Erythroblast (primary cell): ENCODE measurements at regions not wholly inside any gene's neighbourhood (a gene's known extent, or its start where the extent isn't known, plus 50 kb on each side); places are given as distances from the start of the nearest gene placed in this dataset.

Experiments used
- GATA1 ChIP-seq: IDR thresholded peaks from 2 replicates; pipeline ENCODE4 v1.6.1; 2011; ENCODE audit warnings: low read depth, mild to moderate bottlenecking, control low read depth, low read length, moderate library complexity
- POLR2A ChIP-seq: IDR thresholded peaks from 2 replicates; pipeline ENCODE4 v1.6.1; 2011; ENCODE audit warnings: mild to moderate bottlenecking, low read length

- no peak for TF ChIP-seq POLR2A
- no peak for TF ChIP-seq GATA1
Observed at GRCh38 chr12:129961856-129962255, 58.0 kb upstream of the TMEM132D start.
